Smooth muscle cell (in vitro differentiated cells): ENCODE measurements at regions not wholly inside any gene's neighbourhood (a gene's known extent, or its start where the extent isn't known, plus 50 kb on each side); places are given as distances from the start of the nearest gene placed in this dataset.

ENCODE experiments used
- DNase-seq: peaks from one replicate; lab custom pipeline; 2025; ENCODE audit not compliant: unreplicated experiment; lab: John Stamatoyannopoulos, UW
- H2AFZ ChIP-seq: fragments of 200-600 bp; sonication (generic); 2 replicates; pipeline ENCODE4 v1.6.0; 2016; ENCODE audit warnings: antibody characterized with exemption, low read depth, mild to moderate bottlenecking
- H3F3A ChIP-seq: fragments of 200-600 bp; sonication (generic); 2 replicates; pipeline ENCODE4 v1.6.0; 2017; ENCODE audit warnings: antibody characterized with exemption, low read depth
- H3K27ac ChIP-seq: fragments of 200-600 bp; sonication (generic); 2 replicates; pipeline ENCODE4 v1.5.1; 2016; ENCODE audit warnings: low read depth, mild to moderate bottlenecking
- H3K27me3 ChIP-seq: fragments of 200-600 bp; sonication (generic); 2 replicates; pipeline ENCODE4 v1.6.1; 2016; ENCODE audit warnings: low read depth, mild to moderate bottlenecking
- H3K36me3 ChIP-seq: fragments of 200-600 bp; sonication (generic); 2 replicates; pipeline ENCODE4 v1.5.1; 2016; ENCODE audit warnings: low read depth
- H3K4me1 ChIP-seq: fragments of 200-600 bp; sonication (generic); 2 replicates; pipeline ENCODE4 v1.5.1; 2016; ENCODE audit warnings: low read depth
- H3K4me2 ChIP-seq: fragments of 200-600 bp; sonication (generic); 2 replicates; pipeline ENCODE4 v1.6.0; 2016; ENCODE audit warnings: mild to moderate bottlenecking
- H3K4me3 ChIP-seq: fragments of 200-600 bp; sonication (generic); 2 replicates; pipeline ENCODE4 v1.5.1; 2016; ENCODE audit warnings: mild to moderate bottlenecking
- H3K79me2 ChIP-seq: fragments of 200-600 bp; sonication (generic); 2 replicates; pipeline ENCODE4 v1.6.0; 2016; ENCODE audit warnings: low read depth, mild to moderate bottlenecking
- H3K9ac ChIP-seq: fragments of 200-600 bp; sonication (generic); 2 replicates; pipeline ENCODE4 v1.6.0; 2016; ENCODE audit warnings: low read depth
- H3K9me3 ChIP-seq: fragments of 200-600 bp; sonication (generic); replicated peaks from 2 replicates; pipeline ENCODE4 v1.5.1; 2016; ENCODE audit warnings: low read depth
- H4K20me1 ChIP-seq: fragments of 200-600 bp; sonication (generic); 2 replicates; pipeline ENCODE4 v1.6.0; 2016; ENCODE audit warnings: low read depth
- WGBS: methylation state at CpG from one replicate; pipeline ENCODE4 v1.1.7; 2016; ENCODE audit warnings: low lambda C conversion rate; 5-methylcytosine and 5-hydroxymethylcytosine counted together
- TF ChIP-seq, protein P1 (sequence below): fragments of 200-600 bp; sonication (generic); IDR thresholded peaks from 2 replicates; pipeline ENCODE4 v1.5.1; 2017; ENCODE audit warnings: borderline replicate concordance, mild to moderate bottlenecking, antibody characterized with exemption; ENCODE audit not compliant: insufficient read depth, poor library complexity, severe bottlenecking

DNA sequence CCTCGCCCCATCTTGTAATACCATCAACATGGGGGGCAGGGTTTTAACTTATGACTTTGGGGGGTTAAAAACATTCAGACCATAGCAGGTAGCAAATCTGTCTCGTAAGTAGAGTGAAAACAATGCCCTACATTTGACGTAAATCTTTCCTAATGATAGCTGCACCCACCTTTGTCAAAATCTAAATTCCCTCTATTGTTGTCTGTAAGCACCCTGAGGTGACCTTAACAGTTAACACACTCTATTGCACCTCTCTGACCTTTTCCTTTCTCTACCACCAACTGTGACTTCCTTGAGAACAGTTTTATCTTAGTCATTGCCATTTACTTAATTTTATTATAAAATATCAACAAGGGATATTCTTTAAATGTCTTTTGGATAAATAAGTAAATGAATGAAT, 1024.9 kb upstream of the CNTN5 start:
- H3K27ac ChIP-seq, result peak overlapping the region; percentile 57
- H3F3A ChIP-seq, result no peaks in the 10 kb centered on the region
- H3K4me3 ChIP-seq, result no peak overlapping the region
- no peak overlapping the region for H2AFZ ChIP-seq
- no peaks in the 10 kb centered on the region for H3K79me2 ChIP-seq
- H3K4me2 ChIP-seq, result no peak overlapping the region
- H3K4me1 ChIP-seq, result peaks cover 13% of the 10 kb centered on the region
- no peak overlapping the region for H3K9ac ChIP-seq
- H3K27me3 ChIP-seq, result no peaks in the 10 kb centered on the region
- WGBS, result 82% methylated on average over 3 of the region's 3 CpGs
- H4K20me1 ChIP-seq, result no peaks in the 10 kb centered on the region
- no peaks in the 10 kb centered on the region for H3K9me3 ChIP-seq
- no peaks in the 10 kb centered on the region for H3K36me3 ChIP-seq
- TF ChIP-seq, protein P1, sequence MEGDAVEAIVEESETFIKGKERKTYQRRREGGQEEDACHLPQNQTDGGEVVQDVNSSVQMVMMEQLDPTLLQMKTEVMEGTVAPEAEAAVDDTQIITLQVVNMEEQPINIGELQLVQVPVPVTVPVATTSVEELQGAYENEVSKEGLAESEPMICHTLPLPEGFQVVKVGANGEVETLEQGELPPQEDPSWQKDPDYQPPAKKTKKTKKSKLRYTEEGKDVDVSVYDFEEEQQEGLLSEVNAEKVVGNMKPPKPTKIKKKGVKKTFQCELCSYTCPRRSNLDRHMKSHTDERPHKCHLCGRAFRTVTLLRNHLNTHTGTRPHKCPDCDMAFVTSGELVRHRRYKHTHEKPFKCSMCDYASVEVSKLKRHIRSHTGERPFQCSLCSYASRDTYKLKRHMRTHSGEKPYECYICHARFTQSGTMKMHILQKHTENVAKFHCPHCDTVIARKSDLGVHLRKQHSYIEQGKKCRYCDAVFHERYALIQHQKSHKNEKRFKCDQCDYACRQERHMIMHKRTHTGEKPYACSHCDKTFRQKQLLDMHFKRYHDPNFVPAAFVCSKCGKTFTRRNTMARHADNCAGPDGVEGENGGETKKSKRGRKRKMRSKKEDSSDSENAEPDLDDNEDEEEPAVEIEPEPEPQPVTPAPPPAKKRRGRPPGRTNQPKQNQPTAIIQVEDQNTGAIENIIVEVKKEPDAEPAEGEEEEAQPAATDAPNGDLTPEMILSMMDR, result no peak
- no peak for DNase-seq

DNA sequence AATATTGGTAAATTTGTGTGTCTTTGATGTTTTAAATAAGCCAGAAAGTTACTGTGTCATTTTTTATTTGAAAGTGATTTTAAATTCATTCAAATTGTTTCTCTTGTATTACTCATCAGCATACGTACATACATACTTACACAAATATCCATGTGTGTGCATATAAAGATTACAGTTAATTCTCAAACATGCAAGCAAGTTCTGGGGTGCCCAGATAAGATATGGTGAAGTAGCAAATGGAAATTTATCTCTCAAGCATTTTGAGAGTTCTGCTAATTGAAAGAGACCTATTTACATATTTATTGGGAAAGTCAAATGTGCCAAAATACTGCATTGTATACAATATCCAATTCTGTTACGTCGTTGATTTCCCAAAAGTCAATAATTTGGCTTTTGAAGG, 1024.0 kb upstream of the CNTN5 start:
- no peaks in the 10 kb centered on the region for H3K36me3 ChIP-seq
- no peak overlapping the region for H3K4me3 ChIP-seq
- no peaks in the 10 kb centered on the region for H3F3A ChIP-seq
- no peak overlapping the region for H3K9ac ChIP-seq
- no peak for DNase-seq
- no peaks in the 10 kb centered on the region for H3K27me3 ChIP-seq
- peak overlapping the region; percentile 82 for H2AFZ ChIP-seq
- TF ChIP-seq, protein P1, result no peak
- peak overlapping the region; percentile 29 for H3K4me2 ChIP-seq
- no peaks in the 10 kb centered on the region for H4K20me1 ChIP-seq
- WGBS, result 56% methylated on average over 3 of the region's 3 CpGs
- peaks cover 13% of the 10 kb centered on the region for H3K4me1 ChIP-seq
- no peaks in the 10 kb centered on the region for H3K9me3 ChIP-seq
- no peaks in the 10 kb centered on the region for H3K79me2 ChIP-seq
- peak overlapping the region; percentile 57 for H3K27ac ChIP-seq

DNA sequence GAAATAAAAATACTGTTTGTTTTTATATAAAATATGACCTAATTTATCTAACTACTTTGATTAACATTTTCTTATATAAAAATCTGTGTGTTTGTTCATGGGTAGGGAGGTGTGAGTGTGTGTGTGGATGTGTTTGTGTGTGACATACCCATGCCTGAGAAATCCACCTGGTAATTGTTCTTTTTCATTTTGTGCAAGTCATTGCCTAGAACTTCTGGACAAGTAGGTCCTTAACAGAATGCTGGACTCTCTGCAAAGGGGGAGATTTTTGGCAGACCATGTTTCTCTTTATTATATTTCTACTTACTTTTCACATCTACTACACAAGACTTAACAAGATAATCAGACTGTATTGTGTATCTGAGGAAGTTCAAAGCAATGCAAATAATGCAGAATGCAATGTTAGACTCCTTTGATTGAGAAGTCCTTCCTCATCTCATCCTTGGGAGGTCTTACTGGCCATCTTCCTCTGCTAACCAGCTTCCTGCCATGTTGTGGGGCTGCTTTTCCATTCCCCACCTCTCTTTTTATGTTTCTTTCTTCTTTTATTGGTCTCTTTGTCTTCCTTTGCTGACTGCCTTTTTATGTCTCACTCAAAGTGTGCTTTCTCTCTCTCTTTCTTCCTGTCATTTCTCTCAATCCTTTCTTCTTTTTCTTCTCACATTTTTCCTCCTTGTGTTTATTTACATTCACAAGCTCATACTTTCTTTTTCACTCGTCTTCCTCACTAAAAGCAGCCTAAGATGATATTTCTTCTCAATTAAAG, 1017.0 kb upstream of the CNTN5 start:
- H3K4me2 ChIP-seq, result peak overlapping the region; percentile 59
- peak overlapping the region; percentile 21 for H3K4me3 ChIP-seq
- WGBS, result 79% methylated on average over 1 of the region's 1 CpG
- TF ChIP-seq, protein P1, result no peak
- H3K79me2 ChIP-seq, result no peaks in the 10 kb centered on the region
- no peak overlapping the region for H3K27ac ChIP-seq
- no peaks in the 10 kb centered on the region for H4K20me1 ChIP-seq
- no peaks in the 10 kb centered on the region for H3K27me3 ChIP-seq
- no peaks in the 10 kb centered on the region for H3F3A ChIP-seq
- H3K36me3 ChIP-seq, result no peaks in the 10 kb centered on the region
- no peak for DNase-seq
- no peak overlapping the region for H3K9ac ChIP-seq
- peaks cover 4% of the 10 kb centered on the region for H3K4me1 ChIP-seq
- no peaks in the 10 kb centered on the region for H3K9me3 ChIP-seq
- peak overlapping the region; percentile 97 for H2AFZ ChIP-seq

DNA sequence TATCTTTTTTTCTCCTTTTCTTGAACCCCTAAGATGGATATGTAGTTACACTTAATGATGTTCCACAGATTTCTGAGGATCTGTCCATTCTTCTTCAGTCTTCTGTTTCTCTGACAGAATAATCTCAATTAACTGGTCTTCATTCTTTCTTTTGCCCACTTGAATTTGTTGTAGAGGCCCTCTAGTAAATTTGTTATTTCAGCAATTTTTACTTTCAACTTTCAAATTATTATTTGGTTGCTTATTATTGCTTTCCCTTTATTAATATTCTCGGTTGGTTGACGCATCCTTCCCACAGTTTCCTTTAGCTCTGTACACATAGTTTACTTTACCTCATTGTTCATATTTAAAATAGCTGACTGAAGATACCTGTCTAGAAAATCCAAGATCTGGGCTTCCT, 1013.7 kb upstream of the CNTN5 start:
- no peak overlapping the region for H3K9ac ChIP-seq
- no peak overlapping the region for H3K4me3 ChIP-seq
- no peaks in the 10 kb centered on the region for H3F3A ChIP-seq
- H3K4me2 ChIP-seq, result no peak overlapping the region
- TF ChIP-seq, protein P1, result no peak
- H3K36me3 ChIP-seq, result no peaks in the 10 kb centered on the region
- peaks cover 4% of the 10 kb centered on the region for H3K4me1 ChIP-seq
- H3K9me3 ChIP-seq, result no peaks in the 10 kb centered on the region
- no peaks in the 10 kb centered on the region for H3K79me2 ChIP-seq
- no peak overlapping the region for H2AFZ ChIP-seq
- no peak overlapping the region for H3K27ac ChIP-seq
- no peaks in the 10 kb centered on the region for H4K20me1 ChIP-seq
- DNase-seq, result no peak
- H3K27me3 ChIP-seq, result no peaks in the 10 kb centered on the region
- 94% methylated on average over 2 of the region's 2 CpGs for WGBS
